Limb (tissue), 2 donors: ENCODE measurements at regions not wholly inside any gene's neighbourhood (a gene's known extent, or its start where the extent isn't known, plus 50 kb on each side); places are given as distances from the start of the nearest gene placed in this dataset.
"Not testable (repeated sequence)": the region's sequence is repeated elsewhere in the genome, so short reads cannot be mapped to it uniquely, and the experiment has no call there.

Source experiments
- DNase-seq, 2 donors: peaks; one replicate each; pipeline ENCODE4 v3.0.0-alpha.2; 2016; ENCODE audit errors: extremely low spot score in 2 of 2

- DNase-seq = no peak
Observed at GRCh38 chr2:2901384-2902345, 476.0 kb downstream of the EIPR1 start.

GRCh38 chr2:2899826-2900225 is 477.8 kb downstream of the EIPR1 start:
- DNase-seq = no peak

GRCh38 chr2:2898744-2899143 is 478.9 kb downstream of the EIPR1 start:
- DNase-seq = no peak

GRCh38 chr2:2896643-2897042 is 481.0 kb downstream of the EIPR1 start:
- no peak for DNase-seq

GRCh38 chr2:2896011-2896410 is 481.6 kb downstream of the EIPR1 start:
- no peak for DNase-seq

- not testable (repeated sequence) for DNase-seq
Observed at GRCh38 chr2:2894011-2894410, 483.6 kb downstream of the EIPR1 start.

- no peak for DNase-seq
Observed at GRCh38 chr2:2892892-2893291, 484.7 kb downstream of the EIPR1 start.

GRCh38 chr2:2892378-2892777 is 485.2 kb downstream of the EIPR1 start:
- DNase-seq = no peak

GRCh38 chr2:2890901-2891300 is 486.7 kb downstream of the EIPR1 start:
- no peak for DNase-seq

- DNase-seq = no peak
Observed at GRCh38 chr2:2890246-2890645, 487.4 kb downstream of the EIPR1 start.

GRCh38 chr2:2889646-2890045 is 488.0 kb downstream of the EIPR1 start:
- peak in 1 of 2 donors; percentile 21 for DNase-seq

- DNase-seq = no peak
Observed at GRCh38 chr2:2889141-2889540, 488.5 kb downstream of the EIPR1 start.

- DNase-seq = no peak
Observed at GRCh38 chr2:2887772-2888387, 489.7 kb downstream of the EIPR1 start.

- no peak for DNase-seq
Observed at GRCh38 chr2:2886922-2887321, 490.7 kb downstream of the EIPR1 start.

- no peak for DNase-seq
Observed at GRCh38 chr2:2881499-2881898, 496.1 kb downstream of the EIPR1 start.

- no peak for DNase-seq
Observed at GRCh38 chr2:2880938-2881337, 496.7 kb downstream of the EIPR1 start.

- no peak for DNase-seq
Observed at GRCh38 chr2:2879781-2880180, 497.8 kb downstream of the EIPR1 start.

- DNase-seq = no peak
Observed at GRCh38 chr2:2879071-2879470, 498.5 kb downstream of the EIPR1 start.

GRCh38 chr2:2877427-2877826 is 500.2 kb downstream of the EIPR1 start:
- DNase-seq = peak in 1 of 2 donors; percentile 62

- DNase-seq = peak in 1 of 2 donors; percentile 63
Observed at GRCh38 chr2:2876331-2877221, 501.0 kb downstream of the EIPR1 start.

- DNase-seq = no peak
Observed at GRCh38 chr2:2875831-2876230, 501.8 kb downstream of the EIPR1 start.

- DNase-seq = no peak
Observed at GRCh38 chr2:2875296-2875695, 502.3 kb downstream of the EIPR1 start.
